ENCODE measurements at regions not wholly inside any gene's neighbourhood (a gene's known extent, or its start where the extent isn't known, plus 50 kb on each side); places are given as distances from the start of the nearest gene placed in this dataset.

DNA sequence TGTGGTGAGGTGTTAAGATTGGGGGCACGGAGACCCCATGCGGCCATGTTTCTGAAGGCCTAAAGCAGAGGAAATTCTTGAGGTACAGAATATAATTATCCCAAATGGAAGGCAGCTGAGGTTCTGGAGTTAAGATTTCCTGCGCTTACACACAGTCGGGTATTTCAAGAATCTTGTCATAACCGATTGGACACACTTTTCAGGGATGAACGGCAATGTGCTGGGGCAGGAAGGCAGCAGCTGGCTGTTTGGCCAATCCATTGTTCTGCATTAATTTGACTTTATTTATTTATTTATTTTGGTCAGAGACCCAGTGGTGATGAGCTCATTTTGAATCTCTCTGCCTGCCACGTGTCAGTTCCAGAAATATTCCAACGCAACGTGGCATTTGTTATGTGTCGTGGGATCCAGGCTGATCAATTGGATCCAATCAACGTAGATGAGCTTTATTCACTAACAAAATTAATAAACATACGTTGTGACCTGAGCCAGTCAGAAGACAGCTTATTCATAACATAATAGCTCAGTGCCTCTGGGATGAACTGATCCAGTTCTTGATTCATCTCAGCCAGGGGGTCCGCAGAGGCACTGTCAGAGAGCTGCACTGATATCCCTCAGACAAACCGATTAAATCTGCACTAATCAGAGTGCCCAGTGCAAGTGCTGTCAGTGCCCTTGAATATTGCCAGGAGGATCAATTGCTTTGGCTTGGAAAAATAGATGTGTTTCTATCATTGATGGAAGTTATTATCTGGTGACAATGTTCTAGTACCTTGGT is 181.0 kb downstream of the KTN1 start (continued):
- TF ChIP-seq, protein P1, sequence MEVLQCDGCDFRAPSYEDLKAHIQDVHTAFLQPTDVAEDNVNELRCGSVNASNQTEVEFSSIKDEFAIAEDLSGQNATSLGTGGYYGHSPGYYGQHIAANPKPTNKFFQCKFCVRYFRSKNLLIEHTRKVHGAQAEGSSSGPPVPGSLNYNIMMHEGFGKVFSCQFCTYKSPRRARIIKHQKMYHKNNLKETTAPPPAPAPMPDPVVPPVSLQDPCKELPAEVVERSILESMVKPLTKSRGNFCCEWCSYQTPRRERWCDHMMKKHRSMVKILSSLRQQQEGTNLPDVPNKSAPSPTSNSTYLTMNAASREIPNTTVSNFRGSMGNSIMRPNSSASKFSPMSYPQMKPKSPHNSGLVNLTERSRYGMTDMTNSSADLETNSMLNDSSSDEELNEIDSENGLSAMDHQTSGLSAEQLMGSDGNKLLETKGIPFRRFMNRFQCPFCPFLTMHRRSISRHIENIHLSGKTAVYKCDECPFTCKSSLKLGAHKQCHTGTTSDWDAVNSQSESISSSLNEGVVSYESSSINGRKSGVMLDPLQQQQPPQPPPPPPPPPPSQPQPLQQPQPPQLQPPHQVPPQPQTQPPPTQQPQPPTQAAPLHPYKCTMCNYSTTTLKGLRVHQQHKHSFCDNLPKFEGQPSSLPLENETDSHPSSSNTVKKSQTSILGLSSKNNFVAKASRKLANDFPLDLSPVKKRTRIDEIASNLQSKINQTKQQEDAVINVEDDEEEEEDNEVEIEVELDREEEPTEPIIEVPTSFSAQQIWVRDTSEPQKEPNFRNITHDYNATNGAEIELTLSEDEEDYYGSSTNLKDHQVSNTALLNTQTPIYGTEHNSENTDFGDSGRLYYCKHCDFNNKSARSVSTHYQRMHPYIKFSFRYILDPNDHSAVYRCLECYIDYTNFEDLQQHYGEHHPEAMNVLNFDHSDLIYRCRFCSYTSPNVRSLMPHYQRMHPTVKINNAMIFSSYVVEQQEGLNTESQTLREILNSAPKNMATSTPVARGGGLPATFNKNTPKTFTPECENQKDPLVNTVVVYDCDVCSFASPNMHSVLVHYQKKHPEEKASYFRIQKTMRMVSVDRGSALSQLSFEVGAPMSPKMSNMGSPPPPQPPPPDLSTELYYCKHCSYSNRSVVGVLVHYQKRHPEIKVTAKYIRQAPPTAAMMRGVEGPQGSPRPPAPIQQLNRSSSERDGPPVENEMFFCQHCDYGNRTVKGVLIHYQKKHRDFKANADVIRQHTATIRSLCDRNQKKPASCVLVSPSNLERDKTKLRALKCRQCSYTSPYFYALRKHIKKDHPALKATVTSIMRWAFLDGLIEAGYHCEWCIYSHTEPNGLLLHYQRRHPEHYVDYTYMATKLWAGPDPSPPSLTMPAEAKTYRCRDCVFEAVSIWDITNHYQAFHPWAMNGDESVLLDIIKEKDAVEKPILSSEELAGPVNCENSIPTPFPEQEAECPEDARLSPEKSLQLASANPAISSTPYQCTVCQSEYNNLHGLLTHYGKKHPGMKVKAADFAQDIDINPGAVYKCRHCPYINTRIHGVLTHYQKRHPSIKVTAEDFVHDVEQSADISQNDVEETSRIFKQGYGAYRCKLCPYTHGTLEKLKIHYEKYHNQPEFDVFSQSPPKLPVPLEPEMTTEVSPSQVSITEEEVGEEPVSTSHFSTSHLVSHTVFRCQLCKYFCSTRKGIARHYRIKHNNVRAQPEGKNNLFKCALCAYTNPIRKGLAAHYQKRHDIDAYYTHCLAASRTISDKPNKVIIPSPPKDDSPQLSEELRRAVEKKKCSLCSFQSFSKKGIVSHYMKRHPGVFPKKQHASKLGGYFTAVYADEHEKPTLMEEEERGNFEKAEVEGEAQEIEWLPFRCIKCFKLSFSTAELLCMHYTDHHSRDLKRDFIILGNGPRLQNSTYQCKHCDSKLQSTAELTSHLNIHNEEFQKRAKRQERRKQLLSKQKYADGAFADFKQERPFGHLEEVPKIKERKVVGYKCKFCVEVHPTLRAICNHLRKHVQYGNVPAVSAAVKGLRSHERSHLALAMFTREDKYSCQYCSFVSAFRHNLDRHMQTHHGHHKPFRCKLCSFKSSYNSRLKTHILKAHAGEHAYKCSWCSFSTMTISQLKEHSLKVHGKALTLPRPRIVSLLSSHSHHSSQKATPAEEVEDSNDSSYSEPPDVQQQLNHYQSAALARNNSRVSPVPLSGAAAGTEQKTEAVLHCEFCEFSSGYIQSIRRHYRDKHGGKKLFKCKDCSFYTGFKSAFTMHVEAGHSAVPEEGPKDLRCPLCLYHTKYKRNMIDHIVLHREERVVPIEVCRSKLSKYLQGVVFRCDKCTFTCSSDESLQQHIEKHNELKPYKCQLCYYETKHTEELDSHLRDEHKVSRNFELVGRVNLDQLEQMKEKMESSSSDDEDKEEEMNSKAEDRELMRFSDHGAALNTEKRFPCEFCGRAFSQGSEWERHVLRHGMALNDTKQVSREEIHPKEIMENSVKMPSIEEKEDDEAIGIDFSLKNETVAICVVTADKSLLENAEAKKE (CRISPR knock-in tag; IDR thresholded peaks at IDR 0.05), result no peak
- TF ChIP-seq ZNF331 (CRISPR knock-in tag; IDR thresholded peaks at IDR 0.05; ENCODE audit: low read depth), result no peak
- TF ChIP-seq POLR2AphosphoS5 (IDR thresholded peaks at IDR 0.05; ENCODE audit: low read depth), result no peak
- TF ChIP-seq EZH2phosphoT487 (IDR thresholded peaks at IDR 0.05; ENCODE audit: unreplicated experiment), result no peak
- TF ChIP-seq NANOG (IDR thresholded peaks at IDR 0.05; ENCODE audit: borderline replicate concordance), result no peak
- TF ChIP-seq EZH2 (IDR thresholded peaks at IDR 0.05; ENCODE audit: low read depth, unreplicated experiment), result no peak
- TF ChIP-seq ZNF114 (CRISPR knock-in tag; IDR thresholded peaks at IDR 0.05), result no peak
- TF ChIP-seq STAT1 (IDR thresholded peaks at IDR 0.05; ENCODE audit: unreplicated experiment), result no peak

DNA sequence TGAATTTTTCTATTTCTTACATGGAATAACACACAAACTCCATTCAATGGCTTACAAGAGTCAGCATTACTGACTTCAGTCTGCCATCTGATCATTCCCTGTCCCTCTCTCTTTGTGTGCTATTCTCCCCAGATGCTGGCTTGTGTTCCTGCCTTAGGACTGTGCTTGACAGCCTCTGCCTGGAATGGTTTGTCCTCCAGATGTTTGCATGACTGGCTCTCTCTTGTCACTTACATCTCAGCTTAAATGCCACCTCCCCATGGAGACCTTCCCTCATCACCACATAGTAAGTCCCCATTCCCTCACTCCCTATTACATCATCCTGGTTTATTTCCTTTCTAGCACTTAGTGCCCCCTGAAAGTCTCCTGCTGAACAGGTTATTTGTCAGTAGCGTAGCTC is 181.6 kb downstream of the KTN1 start:
- Histone ChIP-seq H3K36me3 (ENCODE audit: insufficient read depth) (no peaks in the 10 kb centered on the region), H3F3A (replicated peaks; ENCODE audit: low read depth) (no peaks in the 10 kb centered on the region), H2AFZ (no peak overlapping the region), H3K4me1 (ENCODE audit: insufficient read depth) (peaks cover 29% of the 10 kb centered on the region), H4K20me1 (replicated peaks; ENCODE audit: insufficient read depth) (no peaks in the 10 kb centered on the region), H3K79me2 (replicated peaks; ENCODE audit: insufficient read depth) (no peaks in the 10 kb centered on the region), H3K27ac (ENCODE audit: low read depth) (no peak overlapping the region), H3K4me2 (no peak overlapping the region), H3K27me3 (ENCODE audit: insufficient read depth) (no peaks in the 10 kb centered on the region), H3K4me3 (no peak overlapping the region), H3K9me2 (ENCODE audit: insufficient read depth) (no peaks in the 10 kb centered on the region; the same call in 1 of the 2 replicates)
- Mint-ChIP-seq H3K9me3 (no peaks in the 10 kb centered on the region), H3K27ac (no peak overlapping the region), H3K4me1 (peaks cover 33% of the 10 kb centered on the region), H3K36me3 (ENCODE audit: low read depth) (no peaks in the 10 kb centered on the region), H3K27me3 (ENCODE audit: insufficient read depth, low read depth, poor library complexity) (no peaks in the 10 kb centered on the region), H3K4me3 (no peak overlapping the region)
- DNase-seq (ENCODE audit: low spot score), result no peak
- ATAC-seq, result no peak
- TF ChIP-seq EZH2 (IDR thresholded peaks at IDR 0.05; ENCODE audit: low read depth, unreplicated experiment) (no peak), CREB1 (CRISPR knock-in tag; IDR thresholded peaks at IDR 0.05; ENCODE audit: low read depth) (no peak), NANOG (IDR thresholded peaks at IDR 0.05; ENCODE audit: borderline replicate concordance) (no peak)
- TF ChIP-seq, protein P2, sequence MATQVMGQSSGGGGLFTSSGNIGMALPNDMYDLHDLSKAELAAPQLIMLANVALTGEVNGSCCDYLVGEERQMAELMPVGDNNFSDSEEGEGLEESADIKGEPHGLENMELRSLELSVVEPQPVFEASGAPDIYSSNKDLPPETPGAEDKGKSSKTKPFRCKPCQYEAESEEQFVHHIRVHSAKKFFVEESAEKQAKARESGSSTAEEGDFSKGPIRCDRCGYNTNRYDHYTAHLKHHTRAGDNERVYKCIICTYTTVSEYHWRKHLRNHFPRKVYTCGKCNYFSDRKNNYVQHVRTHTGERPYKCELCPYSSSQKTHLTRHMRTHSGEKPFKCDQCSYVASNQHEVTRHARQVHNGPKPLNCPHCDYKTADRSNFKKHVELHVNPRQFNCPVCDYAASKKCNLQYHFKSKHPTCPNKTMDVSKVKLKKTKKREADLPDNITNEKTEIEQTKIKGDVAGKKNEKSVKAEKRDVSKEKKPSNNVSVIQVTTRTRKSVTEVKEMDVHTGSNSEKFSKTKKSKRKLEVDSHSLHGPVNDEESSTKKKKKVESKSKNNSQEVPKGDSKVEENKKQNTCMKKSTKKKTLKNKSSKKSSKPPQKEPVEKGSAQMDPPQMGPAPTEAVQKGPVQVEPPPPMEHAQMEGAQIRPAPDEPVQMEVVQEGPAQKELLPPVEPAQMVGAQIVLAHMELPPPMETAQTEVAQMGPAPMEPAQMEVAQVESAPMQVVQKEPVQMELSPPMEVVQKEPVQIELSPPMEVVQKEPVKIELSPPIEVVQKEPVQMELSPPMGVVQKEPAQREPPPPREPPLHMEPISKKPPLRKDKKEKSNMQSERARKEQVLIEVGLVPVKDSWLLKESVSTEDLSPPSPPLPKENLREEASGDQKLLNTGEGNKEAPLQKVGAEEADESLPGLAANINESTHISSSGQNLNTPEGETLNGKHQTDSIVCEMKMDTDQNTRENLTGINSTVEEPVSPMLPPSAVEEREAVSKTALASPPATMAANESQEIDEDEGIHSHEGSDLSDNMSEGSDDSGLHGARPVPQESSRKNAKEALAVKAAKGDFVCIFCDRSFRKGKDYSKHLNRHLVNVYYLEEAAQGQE (IDR thresholded peaks at IDR 0.05; ENCODE audit: unreplicated experiment), result no peak
- TF ChIP-seq, protein P3, sequence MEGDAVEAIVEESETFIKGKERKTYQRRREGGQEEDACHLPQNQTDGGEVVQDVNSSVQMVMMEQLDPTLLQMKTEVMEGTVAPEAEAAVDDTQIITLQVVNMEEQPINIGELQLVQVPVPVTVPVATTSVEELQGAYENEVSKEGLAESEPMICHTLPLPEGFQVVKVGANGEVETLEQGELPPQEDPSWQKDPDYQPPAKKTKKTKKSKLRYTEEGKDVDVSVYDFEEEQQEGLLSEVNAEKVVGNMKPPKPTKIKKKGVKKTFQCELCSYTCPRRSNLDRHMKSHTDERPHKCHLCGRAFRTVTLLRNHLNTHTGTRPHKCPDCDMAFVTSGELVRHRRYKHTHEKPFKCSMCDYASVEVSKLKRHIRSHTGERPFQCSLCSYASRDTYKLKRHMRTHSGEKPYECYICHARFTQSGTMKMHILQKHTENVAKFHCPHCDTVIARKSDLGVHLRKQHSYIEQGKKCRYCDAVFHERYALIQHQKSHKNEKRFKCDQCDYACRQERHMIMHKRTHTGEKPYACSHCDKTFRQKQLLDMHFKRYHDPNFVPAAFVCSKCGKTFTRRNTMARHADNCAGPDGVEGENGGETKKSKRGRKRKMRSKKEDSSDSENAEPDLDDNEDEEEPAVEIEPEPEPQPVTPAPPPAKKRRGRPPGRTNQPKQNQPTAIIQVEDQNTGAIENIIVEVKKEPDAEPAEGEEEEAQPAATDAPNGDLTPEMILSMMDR (conservative IDR thresholded peaks at IDR 0.05; ENCODE audit: low read depth in 2 of 2), result no peak

All from GM23338 (cell line).